GM23338 (cell line): ENCODE measurements at regions not wholly inside any gene's neighbourhood (a gene's known extent, or its start where the extent isn't known, plus 50 kb on each side); places are given as distances from the start of the nearest gene placed in this dataset.

Experiments
- ATAC-seq: fragments of 200-7000 bp; cut with Tn5 transposase; 3 replicates; pipeline ENCODE4 v1.9.1; 2020
- DNase-seq: peaks from one replicate; pipeline ENCODE4 v3.0.0-alpha.2; 2015; ENCODE audit warnings: low spot score
- H2AFZ ChIP-seq: fragments of 200-600 bp; sonication (generic); 2 replicates; pipeline ENCODE4 v1.8.0; 2016; ENCODE audit warnings: antibody characterized with exemption, mild to moderate bottlenecking, moderate library complexity
- H3F3A ChIP-seq: fragments of 200-600 bp; sonication (generic); replicated peaks from 2 replicates; pipeline ENCODE4 v1.8.0; 2017; ENCODE audit warnings: antibody characterized with exemption, mixed run types, low read depth
- H3K27ac ChIP-seq: fragments of 200-600 bp; sonication (generic); 2 replicates; pipeline ENCODE4 v1.6.1; 2016; ENCODE audit warnings: low read depth
- H3K27me3 ChIP-seq: fragments of 200-600 bp; sonication (generic); 2 replicates; pipeline ENCODE4 v1.8.0; 2016; ENCODE audit warnings: mild to moderate bottlenecking, mixed run types, moderate library complexity; ENCODE audit not compliant: insufficient read depth
- H3K36me3 ChIP-seq: fragments of 200-600 bp; sonication (generic); 2 replicates; pipeline ENCODE4 v1.8.0; 2016; ENCODE audit warnings: mild to moderate bottlenecking; ENCODE audit not compliant: insufficient read depth
- H3K4me1 ChIP-seq: fragments of 200-600 bp; sonication (generic); 2 replicates; pipeline ENCODE4 v1.8.0; 2016; ENCODE audit warnings: mild to moderate bottlenecking, moderate library complexity; ENCODE audit not compliant: insufficient read depth
- H3K4me2 ChIP-seq: fragments of 200-600 bp; sonication (generic); 2 replicates; pipeline ENCODE4 v1.7.1; 2017; ENCODE audit warnings: mixed run types
- H3K4me3 ChIP-seq: fragments of 200-600 bp; sonication (generic); 2 replicates; pipeline ENCODE4 v1.6.1; 2016; ENCODE audit warnings: mixed run types
- H3K79me2 ChIP-seq: fragments of 200-600 bp; sonication (generic); replicated peaks from 2 replicates; pipeline ENCODE4 v1.8.0; 2017; ENCODE audit warnings: mild to moderate bottlenecking; ENCODE audit not compliant: insufficient read depth
- H3K9me2 ChIP-seq: fragments of 200-600 bp; sonication (generic); 2 replicates; pipeline ENCODE4 v1.8.0; 2017; ENCODE audit not compliant: insufficient read depth
- H4K20me1 ChIP-seq: fragments of 200-600 bp; sonication (generic); replicated peaks from 2 replicates; pipeline ENCODE4 v1.8.0; 2017; ENCODE audit warnings: mild to moderate bottlenecking; ENCODE audit not compliant: insufficient read depth
- H3K27ac Mint-ChIP-seq: 2 replicates; pipeline ENCODE4 v1.8.0; 2020; ENCODE audit warnings: inconsistent platforms, mild to moderate bottlenecking, moderate library complexity, mixed read lengths
- H3K27me3 Mint-ChIP-seq: 3 replicates; pipeline ENCODE4 v1.8.0; 2022; ENCODE audit warnings: low read depth, mild to moderate bottlenecking, moderate library complexity, mixed read lengths, inconsistent platforms; ENCODE audit not compliant: insufficient read depth, poor library complexity
- H3K36me3 Mint-ChIP-seq: 3 replicates; pipeline ENCODE4 v1.8.0; 2021; ENCODE audit warnings: low read depth, mild to moderate bottlenecking, inconsistent platforms, moderate library complexity, mixed read lengths
- H3K4me1 Mint-ChIP-seq: 3 replicates; pipeline ENCODE4 v1.8.0; 2020; ENCODE audit warnings: mild to moderate bottlenecking, inconsistent platforms, mixed read lengths
- H3K4me3 Mint-ChIP-seq: 3 replicates; pipeline ENCODE4 v1.8.0; 2021; ENCODE audit warnings: moderate library complexity, mild to moderate bottlenecking, inconsistent platforms, mixed read lengths
- H3K9me3 Mint-ChIP-seq: 3 replicates; pipeline ENCODE4 v1.8.0; 2020; ENCODE audit warnings: moderate library complexity, mild to moderate bottlenecking, inconsistent platforms, mixed read lengths
- CREB1 ChIP-seq: fragments of 250-450 bp; sonication (Bioruptor Pico); IDR thresholded peaks from 2 replicates; pipeline ENCODE4 v1.5.0; 2020; ENCODE audit warnings: low read depth, mild to moderate bottlenecking, moderate library complexity
- CTCF ChIP-seq, 2 experiments: fragments of 200-600 bp in 1 of 2; sonication (generic) in 1 of 2; conservative IDR thresholded peaks; 2 replicates each; pipeline versions ENCODE4 v1.5.1 to v1.6.1; 2016 to 2017; ENCODE audit warnings: antibody characterized with exemption in 2 of 2, low read depth in 2 of 2, mild to moderate bottlenecking in 2 of 2, moderate library complexity in 1 of 2
- ETS1 ChIP-seq: IDR thresholded peaks from 2 replicates; pipeline ENCODE4 v1.6.1; 2016; ENCODE audit warnings: antibody characterized with exemption
- EZH2 ChIP-seq: fragments of 200-600 bp; sonication (generic); IDR thresholded peaks from one replicate; pipeline ENCODE4 v1.8.0; 2017; ENCODE audit warnings: antibody characterized with exemption, mild to moderate bottlenecking, low read depth; ENCODE audit not compliant: unreplicated experiment
- EZH2phosphoT487 ChIP-seq: fragments of 200-600 bp; sonication (generic); IDR thresholded peaks from one replicate; pipeline ENCODE4 v1.8.1; 2018; ENCODE audit warnings: antibody characterized with exemption; ENCODE audit not compliant: unreplicated experiment
- JUNB ChIP-seq: IDR thresholded peaks from one replicate; pipeline ENCODE4 v1.6.1; 2016; ENCODE audit warnings: antibody characterized with exemption; ENCODE audit not compliant: unreplicated experiment
- NANOG ChIP-seq: IDR thresholded peaks from 2 replicates; pipeline ENCODE4 v1.6.1; 2016; ENCODE audit warnings: antibody characterized with exemption, borderline replicate concordance
- POLR2AphosphoS5 ChIP-seq: IDR thresholded peaks from 2 replicates; pipeline ENCODE4 v1.6.1; 2016; ENCODE audit warnings: antibody characterized with exemption, low read depth
- REST ChIP-seq: IDR thresholded peaks from one replicate; pipeline ENCODE4 v1.6.1; 2018; ENCODE audit warnings: antibody characterized with exemption; ENCODE audit not compliant: unreplicated experiment
- STAT1 ChIP-seq: IDR thresholded peaks from one replicate; pipeline ENCODE4 v1.6.1; 2016; ENCODE audit warnings: antibody characterized with exemption; ENCODE audit not compliant: unreplicated experiment
- ZNF114 ChIP-seq: fragments of 250-450 bp; sonication (Bioruptor Pico); IDR thresholded peaks from 2 replicates; pipeline ENCODE4 v1.5.0; 2020; ENCODE audit warnings: mild to moderate bottlenecking, moderate library complexity
- ZNF331 ChIP-seq: fragments of 250-450 bp; sonication (Bioruptor Pico); IDR thresholded peaks from 2 replicates; pipeline ENCODE4 v1.5.0; 2020; ENCODE audit warnings: low read depth, mild to moderate bottlenecking, moderate library complexity
- ZNF462 ChIP-seq: fragments of 250-450 bp; sonication (Bioruptor Pico); IDR thresholded peaks from 2 replicates; pipeline ENCODE4 v1.5.0; 2020; ENCODE audit warnings: mild to moderate bottlenecking, moderate library complexity

GRCh38 chrX:86917959-86918358 lies 599.6 kb upstream of the KLHL4 start:
- no peak overlapping the region for H2AFZ ChIP-seq
- DNase-seq = no peak
- no peaks in the 10 kb centered on the region for H4K20me1 ChIP-seq
- H3K79me2 ChIP-seq = no peaks in the 10 kb centered on the region
- H3K4me1 Mint-ChIP-seq = no peaks in the 10 kb centered on the region
- no peak overlapping the region for H3K27ac Mint-ChIP-seq
- no peaks in the 10 kb centered on the region for H3F3A ChIP-seq
- H3K36me3 ChIP-seq = no peaks in the 10 kb centered on the region
- no peaks in the 10 kb centered on the region for H3K9me2 ChIP-seq
- H3K4me3 ChIP-seq = no peak overlapping the region
- no peaks in the 10 kb centered on the region for H3K36me3 Mint-ChIP-seq
- TF ChIP-seq ZNF462 (CRISPR knock-in tag) (no peak), ETS1 (no peak), JUNB (no peak), NANOG (no peak), EZH2phosphoT487 (no peak), CREB1 (CRISPR knock-in tag) (no peak), POLR2AphosphoS5 (no peak), ZNF114 (no peak), STAT1 (no peak), ZNF331 (no peak), EZH2 (no peak), CTCF (conservative IDR thresholded peaks at IDR 0.05; ENCODE audit: low read depth in 2 of 2) (no peak), REST (no peak)
- no peak overlapping the region for H3K27ac ChIP-seq
- no peaks in the 10 kb centered on the region for H3K27me3 Mint-ChIP-seq
- H3K4me2 ChIP-seq = no peak overlapping the region
- no peaks in the 10 kb centered on the region for H3K27me3 ChIP-seq
- ATAC-seq = no peak
- H3K4me1 ChIP-seq = no peaks in the 10 kb centered on the region
- no peak overlapping the region for H3K4me3 Mint-ChIP-seq
- no peaks in the 10 kb centered on the region for H3K9me3 Mint-ChIP-seq
